Activated CD4-positive, alpha-beta T cell treated with anti-CD3 and anti-CD28 coated beads, Interleukin-2, amount 10 ng/mL, durations not matched to agents 7 days and 5 days (primary cell): ENCODE measurements at regions not wholly inside any gene's neighbourhood (a gene's known extent, or its start where the extent isn't known, plus 50 kb on each side); places are given as distances from the start of the nearest gene placed in this dataset. TPM values are rescaled to one million over a fixed set of nuclear protein-coding genes. Genes with fewer than 3 reads are reported as not detected.

Experiments
- CTCF ChIA-PET: fragments of 350-600 bp; sonication (Branson Sonifier 250); formaldehyde crosslinking; loops from one replicate; lab custom pipeline; 2021; ENCODE audit warnings: antibody characterized with exemption; lab: Charles Lee
- POLR2A ChIA-PET: fragments of 350-600 bp; sonication (Branson Sonifier 250); formaldehyde crosslinking; loops from one replicate; lab custom pipeline; 2021; ENCODE audit warnings: antibody characterized with exemption; lab: Charles Lee
- DNase-seq: peaks from one replicate; pipeline ENCODE4 v3.0.0-alpha.2; 2020
- H3K27ac Mint-ChIP-seq: one replicate; pipeline ENCODE4 v1.8.0; 2021; ENCODE audit warnings: mild to moderate bottlenecking, moderate library complexity, mixed read lengths
- H3K27me3 Mint-ChIP-seq: one replicate; pipeline ENCODE4 v1.8.0; 2021; ENCODE audit warnings: mixed read lengths
- H3K36me3 Mint-ChIP-seq: one replicate; pipeline ENCODE4 v1.8.0; 2021; ENCODE audit warnings: low read depth, mixed read lengths
- H3K4me1 Mint-ChIP-seq: one replicate; pipeline ENCODE4 v1.8.0; 2021; ENCODE audit warnings: mixed read lengths
- H3K4me3 Mint-ChIP-seq: one replicate; pipeline ENCODE4 v1.8.0; 2021; ENCODE audit warnings: mild to moderate bottlenecking, moderate library complexity, mixed read lengths
- H3K9me3 Mint-ChIP-seq: one replicate; pipeline ENCODE4 v1.8.0; 2021; ENCODE audit warnings: mixed read lengths
- microRNA-seq: library from miRNA; unstranded; fragments of <30 nt; microRNA quantifications from one replicate; pipeline ENCODE4 v1.2.0, GENCODE V29; 2021; ENCODE audit warnings: borderline microRNAs expressed, borderline replicate concordance

GRCh38 chr4:29467044-29467717, 1253.0 kb upstream of the PCDH7 start:
- H3K9me3 Mint-ChIP-seq = peaks cover 15% of the 10 kb centered on the region
- H3K27me3 Mint-ChIP-seq = no peaks in the 10 kb centered on the region
- H3K4me3 Mint-ChIP-seq = no peak overlapping the region
- DNase-seq = no peak
- no peak overlapping the region for H3K27ac Mint-ChIP-seq
- ChIA-PET CTCF (no interaction called here), POLR2A (no interaction called here)
- no peaks in the 10 kb centered on the region for H3K4me1 Mint-ChIP-seq
- H3K36me3 Mint-ChIP-seq = no peaks in the 10 kb centered on the region

Small RNA genes lying in the stretch of these regions (microRNA-seq; reads per million reads assigned to microRNA genes)
- gene MIR4275 = not detected
